Keratinocyte (primary cell): ENCODE measurements at regions not wholly inside any gene's neighbourhood (a gene's known extent, or its start where the extent isn't known, plus 50 kb on each side); places are given as distances from the start of the nearest gene placed in this dataset.

ENCODE experiments used
- DNase-seq: peaks from one replicate; pipeline ENCODE4 v3.0.0-alpha.2; 2011; ENCODE audit warnings: low read depth, missing footprints, low spot score
- FAIRE-seq: peaks from 2 replicates; lab custom pipeline; 2011; peaks lifted over from hg19 to GRCh38; lab: Jason Lieb, UNC
- H2AFZ ChIP-seq: 2 replicates; pipeline ENCODE4 v1.6.0; 2012; ENCODE audit warnings: low read length, control low read depth, inconsistent platforms; ENCODE audit not compliant: control insufficient read depth
- H3K27ac ChIP-seq: 2 replicates; pipeline ENCODE4 v1.5.1; 2011; ENCODE audit warnings: low read length; ENCODE audit not compliant: control insufficient read depth, insufficient read depth
- H3K27me3 ChIP-seq: 3 replicates; pipeline ENCODE4 v1.6.0; 2011; ENCODE audit warnings: low read length; ENCODE audit not compliant: control insufficient read depth, insufficient read depth; ENCODE audit errors: extremely low read depth
- H3K36me3 ChIP-seq, 2 experiments: 2 replicates in 1 of 2; 3 replicates in 1 of 2; pipeline ENCODE4 v1.5.1; 2011; ENCODE audit warnings: low read length in 2 of 2, mild to moderate bottlenecking in 1 of 2; ENCODE audit not compliant: control insufficient read depth in 2 of 2, insufficient read depth in 2 of 2; ENCODE audit errors: extremely low read depth in 1 of 2
- H3K4me1 ChIP-seq: 3 replicates; pipeline ENCODE4 v1.5.1; 2011; ENCODE audit warnings: low read length; ENCODE audit not compliant: control insufficient read depth, insufficient read depth; ENCODE audit errors: extremely low read depth
- H3K4me2 ChIP-seq: 3 replicates; pipeline ENCODE4 v1.6.0; 2011; ENCODE audit warnings: low read depth, low read length; ENCODE audit not compliant: control insufficient read depth, insufficient read depth; ENCODE audit errors: extremely low read depth
- H3K4me3 ChIP-seq, 3 experiments: fragments of 200-600 bp in 1 of 3; sonication (generic) in 1 of 3; 2 replicates in 2 of 3; 3 replicates in 1 of 3; pipeline ENCODE4 v1.5.1; 2011 to 2016; ENCODE audit warnings: low read length in 3 of 3, mild to moderate bottlenecking in 3 of 3, control low read depth in 2 of 3, inconsistent platforms in 1 of 3, low read depth in 1 of 3, mixed read lengths in 1 of 3, mixed run types in 1 of 3, moderate library complexity in 1 of 3; ENCODE audit not compliant: control insufficient read depth in 2 of 3, insufficient read depth in 2 of 3; ENCODE audit errors: extremely low read depth in 1 of 3
- H3K79me2 ChIP-seq: 2 replicates; pipeline ENCODE4 v1.6.0; 2012; ENCODE audit warnings: low read length; ENCODE audit not compliant: control insufficient read depth, insufficient read depth
- H3K9ac ChIP-seq: 3 replicates; pipeline ENCODE4 v1.6.0; 2011; ENCODE audit warnings: low read length; ENCODE audit not compliant: control insufficient read depth, insufficient read depth; ENCODE audit errors: extremely low read depth
- H3K9me1 ChIP-seq: 3 replicates; pipeline ENCODE4 v1.6.0; 2011; ENCODE audit warnings: low read length; ENCODE audit not compliant: control insufficient read depth, insufficient read depth; ENCODE audit errors: extremely low read depth
- H3K9me3 ChIP-seq: 2 replicates; pipeline ENCODE4 v1.5.1; 2012; ENCODE audit warnings: low read depth, low read length; ENCODE audit not compliant: control insufficient read depth
- H4K20me1 ChIP-seq: 3 replicates; pipeline ENCODE4 v1.6.0; 2011; ENCODE audit warnings: low read length; ENCODE audit not compliant: control insufficient read depth, insufficient read depth; ENCODE audit errors: extremely low read depth
- EZH2 ChIP-seq: IDR thresholded peaks from one replicate; pipeline ENCODE4 v1.6.1; 2012; ENCODE audit warnings: inconsistent platforms, mild to moderate bottlenecking, low read length, moderate library complexity
- dilution Hi-C: fragments of 300-500 bp; cut with MboI; formaldehyde crosslinking; loops from one replicate; pipeline ENCODE4 v1.7.0; 2020; ENCODE audit warnings: low sequenced_read_pairs; ENCODE audit not compliant: extremely low pct_ligation_motif_present
- TF ChIP-seq, protein P1 (sequence below), 3 experiments: IDR thresholded peaks in 1 of 3; conservative IDR thresholded peaks in 1 of 3; optimal IDR thresholded peaks in 1 of 3; 2 replicates in 2 of 3; 3 replicates in 1 of 3; pipeline versions ENCODE3 to v1.5.1; 2011; ENCODE audit warnings: low read length in 3 of 3, mild to moderate bottlenecking in 3 of 3, moderate library complexity in 2 of 3, control low read depth in 1 of 3, inconsistent platforms in 1 of 3; ENCODE audit not compliant: insufficient read depth in 2 of 3; ENCODE audit errors: extremely low read depth in 1 of 3

DNA sequence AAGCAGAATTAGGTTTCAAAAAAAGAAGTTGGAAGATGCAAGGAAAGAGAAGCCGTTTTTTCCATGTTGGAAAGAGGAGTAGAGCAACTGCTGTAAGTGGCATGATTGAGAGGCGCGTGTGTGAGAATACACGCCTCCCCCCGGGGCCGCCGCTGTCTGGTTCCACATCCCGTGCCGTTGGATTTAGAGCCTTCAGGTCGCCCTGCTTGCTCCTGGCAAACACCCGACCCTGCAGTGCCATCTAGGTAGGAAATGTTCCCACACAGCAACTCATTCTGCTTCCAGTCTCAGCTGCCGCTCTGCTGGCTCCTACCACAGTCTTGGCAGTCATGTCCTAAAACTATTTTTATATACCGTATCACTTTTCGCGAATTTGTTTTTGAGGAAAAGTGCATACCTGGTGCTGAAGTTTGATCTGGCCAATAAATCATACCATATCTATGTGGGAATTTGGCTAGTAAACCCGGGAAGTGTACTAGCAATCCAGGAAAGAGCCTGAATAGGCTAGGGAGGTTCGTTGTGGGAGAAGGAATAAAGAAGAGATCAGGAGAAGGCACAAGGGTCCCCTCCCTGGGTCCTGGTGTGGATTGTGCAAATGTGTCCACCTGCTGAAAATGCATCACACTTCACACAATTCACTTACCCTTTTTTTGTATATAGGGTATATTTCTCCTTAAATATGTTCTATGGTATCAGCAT lies 372.7 kb downstream of the FBXO15 start:
- peak overlapping the region; percentile 63 for H2AFZ ChIP-seq
- no peaks in the 10 kb centered on the region for H3K36me3 ChIP-seq
- H3K27ac ChIP-seq: no peak overlapping the region
- peak overlapping the region; percentile 55 for H3K4me2 ChIP-seq
- no peak overlapping the region for H3K4me3 ChIP-seq
- FAIRE-seq (peak; percentile 89), DNase-seq (no peak)
- H3K9ac ChIP-seq: no peak overlapping the region
- peaks cover 16% of the 10 kb centered on the region for H3K4me1 ChIP-seq
- H3K9me1 ChIP-seq: no peaks in the 10 kb centered on the region
- no peaks in the 10 kb centered on the region for H3K79me2 ChIP-seq
- H4K20me1 ChIP-seq: no peaks in the 10 kb centered on the region
- dilution Hi-C loops: no loop called here
- TF ChIP-seq, protein P1, sequence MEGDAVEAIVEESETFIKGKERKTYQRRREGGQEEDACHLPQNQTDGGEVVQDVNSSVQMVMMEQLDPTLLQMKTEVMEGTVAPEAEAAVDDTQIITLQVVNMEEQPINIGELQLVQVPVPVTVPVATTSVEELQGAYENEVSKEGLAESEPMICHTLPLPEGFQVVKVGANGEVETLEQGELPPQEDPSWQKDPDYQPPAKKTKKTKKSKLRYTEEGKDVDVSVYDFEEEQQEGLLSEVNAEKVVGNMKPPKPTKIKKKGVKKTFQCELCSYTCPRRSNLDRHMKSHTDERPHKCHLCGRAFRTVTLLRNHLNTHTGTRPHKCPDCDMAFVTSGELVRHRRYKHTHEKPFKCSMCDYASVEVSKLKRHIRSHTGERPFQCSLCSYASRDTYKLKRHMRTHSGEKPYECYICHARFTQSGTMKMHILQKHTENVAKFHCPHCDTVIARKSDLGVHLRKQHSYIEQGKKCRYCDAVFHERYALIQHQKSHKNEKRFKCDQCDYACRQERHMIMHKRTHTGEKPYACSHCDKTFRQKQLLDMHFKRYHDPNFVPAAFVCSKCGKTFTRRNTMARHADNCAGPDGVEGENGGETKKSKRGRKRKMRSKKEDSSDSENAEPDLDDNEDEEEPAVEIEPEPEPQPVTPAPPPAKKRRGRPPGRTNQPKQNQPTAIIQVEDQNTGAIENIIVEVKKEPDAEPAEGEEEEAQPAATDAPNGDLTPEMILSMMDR (optimal IDR thresholded peaks at IDR 0.05 in 1 of 3, IDR thresholded peaks at IDR 0.05 in 1 of 3, conservative IDR thresholded peaks at IDR 0.05 in 1 of 3; ENCODE audit: extremely low read depth in 1 of 3, insufficient read depth in 2 of 3, low read length in 3 of 3): peak; percentile 22 to 84 (median 30)
- TF ChIP-seq EZH2: no peak
- H3K27me3 ChIP-seq: no peaks in the 10 kb centered on the region
- H3K9me3 ChIP-seq: no peaks in the 10 kb centered on the region

GRCh38 chr18:73768043-73768442 lies 379.6 kb downstream of the FBXO15 start:
- H3K9me1 ChIP-seq: no peaks in the 10 kb centered on the region
- no peak overlapping the region for H3K27ac ChIP-seq
- no peaks in the 10 kb centered on the region for H3K4me1 ChIP-seq
- no peaks in the 10 kb centered on the region for H3K79me2 ChIP-seq
- dilution Hi-C loops: no loop called here
- no peaks in the 10 kb centered on the region for H3K36me3 ChIP-seq
- H3K9ac ChIP-seq: no peak overlapping the region
- no peaks in the 10 kb centered on the region for H4K20me1 ChIP-seq
- DNase-seq (no peak), FAIRE-seq (no peak)
- TF ChIP-seq, protein P1 (optimal IDR thresholded peaks at IDR 0.05 in 1 of 3, IDR thresholded peaks at IDR 0.05 in 1 of 3, conservative IDR thresholded peaks at IDR 0.05 in 1 of 3; ENCODE audit: extremely low read depth in 1 of 3, insufficient read depth in 2 of 3, low read length in 3 of 3): no peak
- no peak for TF ChIP-seq EZH2
- no peak overlapping the region for H2AFZ ChIP-seq
- no peaks in the 10 kb centered on the region for H3K27me3 ChIP-seq
- H3K4me3 ChIP-seq: no peak overlapping the region
- no peak overlapping the region for H3K4me2 ChIP-seq
- H3K9me3 ChIP-seq: no peaks in the 10 kb centered on the region
